SK-N-SH (cell line): ENCODE measurements at regions not wholly inside any gene's neighbourhood (a gene's known extent, or its start where the extent isn't known, plus 50 kb on each side); places are given as distances from the start of the nearest gene placed in this dataset.

ENCODE experiments used
- CTCF ChIA-PET: fragments of 300-600, 350-600 bp; formaldehyde crosslinking; extraction: SDS; loops from one replicate; lab custom pipeline; 2021; lab: Yijun Ruan, JAX
- POLR2A ChIA-PET: fragments of 350-600 bp; sonication (Branson Sonifier 250); formaldehyde crosslinking; extraction: SDS; loops from one replicate; lab custom pipeline; 2020; ENCODE audit warnings: antibody characterized with exemption, inconsistent platforms; lab: Yijun Ruan, JAX
- DNase-seq: peaks from one replicate; pipeline ENCODE4 v3.0.0; 2012
- H2AFZ ChIP-seq: fragments of 200-600 bp; sonication (generic); 2 replicates; pipeline ENCODE4 v1.8.1; 2016; ENCODE audit warnings: antibody characterized with exemption, mild to moderate bottlenecking, low read depth
- H3F3A ChIP-seq: fragments of 200-600 bp; sonication (generic); replicated peaks from 2 replicates; pipeline ENCODE3; 2016; ENCODE audit warnings: antibody characterized with exemption, mild to moderate bottlenecking; ENCODE audit not compliant: insufficient read depth
- H3K27ac ChIP-seq, 2 experiments: fragments of 200-500 bp in 1 of 2; fragments of 200-600 bp in 1 of 2; sonication (Bioruptor generic) in 1 of 2; sonication (generic), shearing (Covaris generic) in 1 of 2; 2 replicates each; pipeline versions ENCODE4 v1.5.1 to v1.6.1; 2014 to 2016; ENCODE audit warnings: low read depth in 2 of 2, inconsistent platforms in 1 of 2, low read length in 1 of 2, mild to moderate bottlenecking in 1 of 2, mixed read lengths in 1 of 2
- H3K27me3 ChIP-seq: fragments of 200-600 bp; sonication (generic), shearing (Covaris generic); 2 replicates; pipeline ENCODE4 v1.6.1; 2016; ENCODE audit warnings: mixed run types; ENCODE audit not compliant: insufficient read depth
- H3K36me3 ChIP-seq, 2 experiments: fragments of 200-500 bp in 1 of 2; fragments of 200-600 bp in 1 of 2; sonication (Bioruptor generic) in 1 of 2; sonication (generic) in 1 of 2; replicated peaks in 1 of 2; 2 replicates each; pipeline versions ENCODE3 to v1.5.1; 2014 to 2016; ENCODE audit warnings: low read length in 1 of 2, mild to moderate bottlenecking in 1 of 2; ENCODE audit not compliant: insufficient read depth in 2 of 2, control insufficient read depth in 1 of 2
- H3K4me1 ChIP-seq, 2 experiments: fragments of 200-500 bp in 1 of 2; fragments of 200-600 bp in 1 of 2; sonication (Bioruptor generic) in 1 of 2; sonication (generic), shearing (Covaris generic) in 1 of 2; 2 replicates each; pipeline versions ENCODE4 v1.5.1 to v1.6.1; 2014 to 2016; ENCODE audit warnings: low read depth in 1 of 2, low read length in 1 of 2, mixed run types in 1 of 2; ENCODE audit not compliant: insufficient read depth in 2 of 2, control insufficient read depth in 1 of 2
- H3K4me2 ChIP-seq: fragments of 200-600 bp; sonication (generic), shearing (Covaris generic); 2 replicates; pipeline ENCODE4 v1.6.1; 2017; ENCODE audit warnings: mixed run types
- H3K4me3 ChIP-seq, 2 experiments: fragments of 200-500 bp in 1 of 2; fragments of 200-600 bp in 1 of 2; sonication (Bioruptor generic) in 1 of 2; sonication (generic), shearing (Covaris generic) in 1 of 2; 2 replicates each; pipeline versions ENCODE4 v1.5.1 to v1.8.1; 2014 to 2016; ENCODE audit warnings: low read depth in 2 of 2, inconsistent platforms in 1 of 2, low read length in 1 of 2, mild to moderate bottlenecking in 1 of 2, mixed read lengths in 1 of 2, moderate library complexity in 1 of 2
- H3K79me2 ChIP-seq: fragments of 200-600 bp; sonication (generic); 2 replicates; pipeline ENCODE4 v1.8.1; 2017; ENCODE audit warnings: mild to moderate bottlenecking; ENCODE audit not compliant: insufficient read depth
- H3K9ac ChIP-seq: fragments of 200-600 bp; sonication (generic); 2 replicates; pipeline ENCODE4 v1.6.1; 2017; ENCODE audit warnings: mixed run types
- H3K9me2 ChIP-seq: fragments of 200-600 bp; sonication (generic); 2 replicates; pipeline ENCODE4 v1.6.1; 2017; ENCODE audit warnings: mixed run types
- H3K9me3 ChIP-seq: fragments of 200-600 bp; sonication (generic); 2 replicates; pipeline ENCODE4 v1.6.1; 2017; ENCODE audit warnings: mixed run types, mild to moderate bottlenecking, moderate library complexity
- H4K20me1 ChIP-seq: fragments of 200-600 bp; sonication (generic); 2 replicates; pipeline ENCODE4 v1.6.1; 2017; ENCODE audit warnings: mild to moderate bottlenecking, mixed run types; ENCODE audit not compliant: insufficient read depth
- CHD2 ChIP-seq: fragments of 150-350 bp; IDR thresholded peaks from 2 replicates; pipeline ENCODE4 v1.6.1; 2018; ENCODE audit warnings: low read length; ENCODE audit not compliant: partially characterized antibody
- ELF1 ChIP-seq: IDR thresholded peaks from 2 replicates; pipeline ENCODE4 v1.4.0; 2012
- FOSL2 ChIP-seq: IDR thresholded peaks from 2 replicates; pipeline ENCODE4 v1.4.0; 2012; ENCODE audit warnings: low read depth, mild to moderate bottlenecking, moderate library complexity, borderline replicate concordance
- FOXJ3 ChIP-seq: sonication (generic); formaldehyde crosslinking; IDR thresholded peaks from 2 replicates; pipeline ENCODE4 v1.5.1; 2020; ENCODE audit warnings: mild to moderate bottlenecking, missing genetic modification reagents
- FOXM1 ChIP-seq: IDR thresholded peaks from 2 replicates; pipeline ENCODE4 v1.4.0; 2012; ENCODE audit warnings: low read depth, mild to moderate bottlenecking
- GABPA ChIP-seq: IDR thresholded peaks from 2 replicates; pipeline ENCODE4 v1.4.0; 2012; ENCODE audit warnings: low read depth, mild to moderate bottlenecking
- JUND ChIP-seq: IDR thresholded peaks from 2 replicates; pipeline ENCODE4 v1.4.0; 2012
- MEF2A ChIP-seq: IDR thresholded peaks from 2 replicates; pipeline ENCODE4 v1.4.0; 2012; ENCODE audit warnings: low read depth, borderline replicate concordance
- MXI1 ChIP-seq: IDR thresholded peaks from 2 replicates; pipeline ENCODE4 v1.6.1; 2012; ENCODE audit warnings: mild to moderate bottlenecking, low read depth, low read length, improper control_type of control experiment
- NFIC ChIP-seq: IDR thresholded peaks from 2 replicates; pipeline ENCODE4 v1.4.0; 2012; ENCODE audit warnings: borderline replicate concordance
- NRF1 ChIP-seq: IDR thresholded peaks from 2 replicates; pipeline ENCODE4 v1.6.1; 2012; ENCODE audit warnings: low read depth, mild to moderate bottlenecking, low read length
- RCOR1 ChIP-seq: fragments of 150-350 bp; IDR thresholded peaks from 2 replicates; pipeline ENCODE4 v1.6.1; 2017; ENCODE audit warnings: antibody characterized with exemption, low read length
- SIN3A ChIP-seq: IDR thresholded peaks from 2 replicates; pipeline ENCODE4 v1.6.1; 2012; ENCODE audit warnings: low read depth, mild to moderate bottlenecking, low read length, moderate library complexity, borderline replicate concordance
- TCF12 ChIP-seq: IDR thresholded peaks from 2 replicates; pipeline ENCODE4 v1.4.0; 2012
- WGBS: methylation state at CpG from one replicate; pipeline ENCODE4 v1.1.6; 2017; ENCODE audit warnings: low lambda C conversion rate; 5-methylcytosine and 5-hydroxymethylcytosine counted together
- TF ChIP-seq, protein P1 (sequence below): fragments of 200-600 bp; sonication (generic); IDR thresholded peaks from 2 replicates; pipeline ENCODE4 v1.6.1; 2017; ENCODE audit warnings: antibody characterized with exemption, mild to moderate bottlenecking, moderate library complexity
- TF ChIP-seq, protein P2 (sequence below): fragments of 150-350 bp; IDR thresholded peaks from 2 replicates; pipeline ENCODE4 v1.6.1; 2016; ENCODE audit warnings: mild to moderate bottlenecking, low read depth, low read length
- TF ChIP-seq, protein P3 (sequence below): IDR thresholded peaks from 2 replicates; pipeline ENCODE4 v1.4.0; 2012; ENCODE audit warnings: low read depth, borderline replicate concordance
- TF ChIP-seq, protein P4 (sequence below): IDR thresholded peaks from 2 replicates; pipeline ENCODE4 v1.4.0; 2012; ENCODE audit warnings: low read depth

DNA sequence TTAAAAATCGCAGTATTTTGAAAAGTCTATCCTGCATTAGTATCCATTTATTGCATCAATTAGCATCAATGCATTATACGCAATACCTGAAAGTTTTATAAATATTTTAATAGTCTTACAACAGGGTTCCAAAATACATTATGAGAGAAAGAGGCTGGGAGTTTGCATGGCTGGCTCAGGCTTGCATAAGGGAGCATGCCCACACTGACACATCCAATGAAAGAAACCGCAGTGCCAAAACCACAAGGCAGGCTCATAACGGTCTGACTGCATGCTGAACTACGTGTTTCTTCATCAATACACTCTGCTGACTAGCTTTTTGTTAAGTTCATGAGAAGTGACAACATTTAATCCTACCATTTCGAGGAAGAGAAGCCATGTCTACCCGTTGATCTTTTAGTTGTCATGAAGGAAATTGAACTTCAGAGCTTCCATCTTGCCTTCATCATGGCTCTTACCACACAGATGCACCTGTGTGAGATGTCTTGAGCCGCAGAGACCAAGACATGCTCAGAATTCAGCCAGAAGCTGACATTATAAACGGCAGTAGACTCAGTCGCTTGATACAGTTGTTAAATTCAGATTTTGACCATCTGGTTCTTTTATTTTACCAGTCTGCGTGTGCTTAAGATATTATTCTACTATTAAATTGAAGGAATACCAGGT lies 168.8 kb upstream of the FRG1 start:
- H3K9ac ChIP-seq: no peak overlapping the region
- ChIA-PET POLR2A (no interaction called here), CTCF (no interaction called here)
- no peak overlapping the region for H3K27ac ChIP-seq
- no peak overlapping the region for H3K4me3 ChIP-seq
- DNase-seq: no peak
- H3K4me2 ChIP-seq: no peak overlapping the region
- no peaks in the 10 kb centered on the region for H3K9me2 ChIP-seq
- no peaks in the 10 kb centered on the region for H3K27me3 ChIP-seq
- no peak overlapping the region for H2AFZ ChIP-seq
- 30% methylated on average over 11 of the region's 11 CpGs for WGBS
- no peaks in the 10 kb centered on the region for H3K79me2 ChIP-seq
- no peaks in the 10 kb centered on the region for H3K36me3 ChIP-seq
- no peaks in the 10 kb centered on the region for H3K4me1 ChIP-seq
- H3K9me3 ChIP-seq: no peaks in the 10 kb centered on the region; the same call in 1 of the 2 replicates
- H4K20me1 ChIP-seq: no peaks in the 10 kb centered on the region
- no peaks in the 10 kb centered on the region for H3F3A ChIP-seq
- TF ChIP-seq NRF1 (no peak), ELF1 (no peak), NFIC (no peak), SIN3A (no peak), MEF2A (no peak), GABPA (no peak), MXI1 (no peak), RCOR1 (no peak), TCF12 (no peak), FOXJ3 (CRISPR knock-in tag) (no peak), JUND (no peak), CHD2 (no peak), FOSL2 (no peak), FOXM1 (no peak)
- TF ChIP-seq, protein P1, sequence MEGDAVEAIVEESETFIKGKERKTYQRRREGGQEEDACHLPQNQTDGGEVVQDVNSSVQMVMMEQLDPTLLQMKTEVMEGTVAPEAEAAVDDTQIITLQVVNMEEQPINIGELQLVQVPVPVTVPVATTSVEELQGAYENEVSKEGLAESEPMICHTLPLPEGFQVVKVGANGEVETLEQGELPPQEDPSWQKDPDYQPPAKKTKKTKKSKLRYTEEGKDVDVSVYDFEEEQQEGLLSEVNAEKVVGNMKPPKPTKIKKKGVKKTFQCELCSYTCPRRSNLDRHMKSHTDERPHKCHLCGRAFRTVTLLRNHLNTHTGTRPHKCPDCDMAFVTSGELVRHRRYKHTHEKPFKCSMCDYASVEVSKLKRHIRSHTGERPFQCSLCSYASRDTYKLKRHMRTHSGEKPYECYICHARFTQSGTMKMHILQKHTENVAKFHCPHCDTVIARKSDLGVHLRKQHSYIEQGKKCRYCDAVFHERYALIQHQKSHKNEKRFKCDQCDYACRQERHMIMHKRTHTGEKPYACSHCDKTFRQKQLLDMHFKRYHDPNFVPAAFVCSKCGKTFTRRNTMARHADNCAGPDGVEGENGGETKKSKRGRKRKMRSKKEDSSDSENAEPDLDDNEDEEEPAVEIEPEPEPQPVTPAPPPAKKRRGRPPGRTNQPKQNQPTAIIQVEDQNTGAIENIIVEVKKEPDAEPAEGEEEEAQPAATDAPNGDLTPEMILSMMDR: no peak
- TF ChIP-seq, protein P2, sequence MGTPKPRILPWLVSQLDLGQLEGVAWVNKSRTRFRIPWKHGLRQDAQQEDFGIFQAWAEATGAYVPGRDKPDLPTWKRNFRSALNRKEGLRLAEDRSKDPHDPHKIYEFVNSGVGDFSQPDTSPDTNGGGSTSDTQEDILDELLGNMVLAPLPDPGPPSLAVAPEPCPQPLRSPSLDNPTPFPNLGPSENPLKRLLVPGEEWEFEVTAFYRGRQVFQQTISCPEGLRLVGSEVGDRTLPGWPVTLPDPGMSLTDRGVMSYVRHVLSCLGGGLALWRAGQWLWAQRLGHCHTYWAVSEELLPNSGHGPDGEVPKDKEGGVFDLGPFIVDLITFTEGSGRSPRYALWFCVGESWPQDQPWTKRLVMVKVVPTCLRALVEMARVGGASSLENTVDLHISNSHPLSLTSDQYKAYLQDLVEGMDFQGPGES: no peak
- TF ChIP-seq, protein P3, sequence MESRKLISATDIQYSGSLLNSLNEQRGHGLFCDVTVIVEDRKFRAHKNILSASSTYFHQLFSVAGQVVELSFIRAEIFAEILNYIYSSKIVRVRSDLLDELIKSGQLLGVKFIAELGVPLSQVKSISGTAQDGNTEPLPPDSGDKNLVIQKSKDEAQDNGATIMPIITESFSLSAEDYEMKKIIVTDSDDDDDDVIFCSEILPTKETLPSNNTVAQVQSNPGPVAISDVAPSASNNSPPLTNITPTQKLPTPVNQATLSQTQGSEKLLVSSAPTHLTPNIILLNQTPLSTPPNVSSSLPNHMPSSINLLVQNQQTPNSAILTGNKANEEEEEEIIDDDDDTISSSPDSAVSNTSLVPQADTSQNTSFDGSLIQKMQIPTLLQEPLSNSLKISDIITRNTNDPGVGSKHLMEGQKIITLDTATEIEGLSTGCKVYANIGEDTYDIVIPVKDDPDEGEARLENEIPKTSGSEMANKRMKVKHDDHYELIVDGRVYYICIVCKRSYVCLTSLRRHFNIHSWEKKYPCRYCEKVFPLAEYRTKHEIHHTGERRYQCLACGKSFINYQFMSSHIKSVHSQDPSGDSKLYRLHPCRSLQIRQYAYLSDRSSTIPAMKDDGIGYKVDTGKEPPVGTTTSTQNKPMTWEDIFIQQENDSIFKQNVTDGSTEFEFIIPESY: no peak
- TF ChIP-seq, protein P4, sequence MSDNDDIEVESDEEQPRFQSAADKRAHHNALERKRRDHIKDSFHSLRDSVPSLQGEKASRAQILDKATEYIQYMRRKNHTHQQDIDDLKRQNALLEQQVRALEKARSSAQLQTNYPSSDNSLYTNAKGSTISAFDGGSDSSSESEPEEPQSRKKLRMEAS: no peak
